WTC11 (cell line): ENCODE measurements at regions not wholly inside any gene's neighbourhood (a gene's known extent, or its start where the extent isn't known, plus 50 kb on each side); places are given as distances from the start of the nearest gene placed in this dataset.

Experiments
- ATAC-seq: fragments of 200-7000 bp; cut with Tn5 transposase; 2 replicates; pipeline ENCODE4 v1.10.0; 2021; ENCODE audit warnings: mild to moderate bottlenecking, moderate library complexity
- CTCF ChIA-PET: fragments of 300-600 bp; sonication (Branson Sonifier 250); formaldehyde crosslinking; loops from one replicate; lab custom pipeline; 2021; ENCODE audit warnings: antibody characterized with exemption; lab: Charles Lee
- POLR2A ChIA-PET: fragments of 350-600 bp; sonication (Branson Sonifier 250); formaldehyde crosslinking; loops from one replicate; lab custom pipeline; 2021; ENCODE audit warnings: antibody characterized with exemption; lab: Charles Lee
- DNase-seq: peaks from one replicate; pipeline ENCODE4 v3.0.0; 2021; ENCODE audit warnings: low spot score
- H3K27ac Mint-ChIP-seq: 2 replicates; pipeline ENCODE4 v1.8.0; 2021; ENCODE audit warnings: mixed read lengths
- H3K27me3 Mint-ChIP-seq: 2 replicates; pipeline ENCODE4 v1.8.0; 2021; ENCODE audit warnings: low read depth, mild to moderate bottlenecking, moderate library complexity, mixed read lengths
- H3K36me3 Mint-ChIP-seq: 2 replicates; pipeline ENCODE4 v1.8.0; 2021; ENCODE audit warnings: mixed read lengths
- H3K4me1 Mint-ChIP-seq: 2 replicates; pipeline ENCODE4 v1.8.0; 2022; ENCODE audit warnings: mixed read lengths
- H3K4me3 Mint-ChIP-seq: 2 replicates; pipeline ENCODE4 v1.8.0; 2021; ENCODE audit warnings: mild to moderate bottlenecking, moderate library complexity, mixed read lengths
- H3K9me3 Mint-ChIP-seq: 2 replicates; pipeline ENCODE4 v1.8.0; 2021; ENCODE audit warnings: mixed read lengths
- CBFB ChIP-seq: sonication (generic); formaldehyde crosslinking; IDR thresholded peaks from 2 replicates; pipeline ENCODE4 v1.8.1; 2022; ENCODE audit warnings: mild to moderate bottlenecking, low read depth, missing genetic modification reagents
- ESRRA ChIP-seq: sonication (generic); formaldehyde crosslinking; IDR thresholded peaks from 2 replicates; pipeline ENCODE4 v1.8.1; 2022; ENCODE audit warnings: mild to moderate bottlenecking, missing genetic modification reagents, borderline replicate concordance
- ETV6 ChIP-seq: sonication (generic); formaldehyde crosslinking; IDR thresholded peaks from 2 replicates; pipeline ENCODE4 v1.8.1; 2022; ENCODE audit warnings: mild to moderate bottlenecking, missing genetic modification reagents
- FOXK1 ChIP-seq: sonication (generic); formaldehyde crosslinking; IDR thresholded peaks from 2 replicates; pipeline ENCODE4 v1.8.0; 2022; ENCODE audit warnings: mild to moderate bottlenecking, moderate library complexity, missing genetic modification reagents
- FOXP1 ChIP-seq: sonication (generic); formaldehyde crosslinking; IDR thresholded peaks from 2 replicates; pipeline ENCODE4 v1.8.0; 2022; ENCODE audit warnings: missing genetic modification reagents, mild to moderate bottlenecking, moderate library complexity, borderline replicate concordance
- JUN ChIP-seq: sonication (generic); formaldehyde crosslinking; IDR thresholded peaks from 2 replicates; pipeline ENCODE4 v1.8.0; 2023; ENCODE audit warnings: mild to moderate bottlenecking, missing genetic modification reagents
- NFE2L1 ChIP-seq: sonication (generic); formaldehyde crosslinking; IDR thresholded peaks from 2 replicates; pipeline ENCODE4 v1.8.1; 2023; ENCODE audit warnings: missing genetic modification reagents
- NR1H2 ChIP-seq: sonication (generic); formaldehyde crosslinking; IDR thresholded peaks from 2 replicates; pipeline ENCODE4 v1.9.0; 2021; ENCODE audit warnings: mild to moderate bottlenecking, moderate library complexity, missing genetic modification reagents
- NR2C2 ChIP-seq: sonication (generic); formaldehyde crosslinking; IDR thresholded peaks from 2 replicates; pipeline ENCODE4 v1.8.0; 2022; ENCODE audit warnings: mild to moderate bottlenecking, missing genetic modification reagents
- RELA ChIP-seq: sonication (generic); formaldehyde crosslinking; IDR thresholded peaks from 2 replicates; pipeline ENCODE4 v1.8.1; 2022; ENCODE audit warnings: missing genetic modification reagents, mild to moderate bottlenecking, borderline replicate concordance
- RORB ChIP-seq: fragments of 250-450 bp; sonication (Bioruptor Pico); IDR thresholded peaks from 2 replicates; pipeline ENCODE4 v1.9.0; 2021; ENCODE audit warnings: mild to moderate bottlenecking
- SMAD4 ChIP-seq: sonication (generic); formaldehyde crosslinking; IDR thresholded peaks from 2 replicates; pipeline ENCODE4 v1.8.0; 2022; ENCODE audit warnings: mild to moderate bottlenecking, missing genetic modification reagents
- TEAD1 ChIP-seq: sonication (generic); formaldehyde crosslinking; IDR thresholded peaks from 2 replicates; pipeline ENCODE4 v1.8.0; 2022; ENCODE audit warnings: mild to moderate bottlenecking, missing genetic modification reagents
- TEAD4 ChIP-seq: sonication (generic); formaldehyde crosslinking; IDR thresholded peaks from 2 replicates; pipeline ENCODE4 v1.8.0; 2022; ENCODE audit warnings: mild to moderate bottlenecking, missing genetic modification reagents
- ZNF121 ChIP-seq: sonication (generic); formaldehyde crosslinking; IDR thresholded peaks from 2 replicates; pipeline ENCODE4 v1.8.0; 2023; ENCODE audit warnings: missing genetic modification reagents
- ZNF138 ChIP-seq: sonication (generic); formaldehyde crosslinking; conservative IDR thresholded peaks from 2 replicates; pipeline ENCODE4 v1.8.1; 2022; ENCODE audit warnings: mild to moderate bottlenecking, moderate library complexity, missing genetic modification reagents
- ZNF317 ChIP-seq: sonication (generic); formaldehyde crosslinking; IDR thresholded peaks from 2 replicates; pipeline ENCODE4 v1.8.1; 2023; ENCODE audit warnings: low read depth, mild to moderate bottlenecking, moderate library complexity, missing genetic modification reagents, borderline replicate concordance
- ZNF423 ChIP-seq: fragments of 250-450 bp; sonication (Bioruptor Pico); IDR thresholded peaks from 2 replicates; pipeline ENCODE4 v2.1.2; 2022; ENCODE audit warnings: mild to moderate bottlenecking, moderate library complexity
- TF ChIP-seq, protein P1 (sequence below): sonication (generic); formaldehyde crosslinking; IDR thresholded peaks from 2 replicates; pipeline ENCODE4 v1.8.0; 2023; ENCODE audit warnings: missing genetic modification reagents
- TF ChIP-seq, protein P2 (sequence below): fragments of 250-450 bp; sonication (Bioruptor Pico); IDR thresholded peaks from 2 replicates; pipeline ENCODE4 v1.9.0; 2021; ENCODE audit warnings: mild to moderate bottlenecking, borderline replicate concordance
- TF ChIP-seq, protein P3 (sequence below): sonication (generic); formaldehyde crosslinking; IDR thresholded peaks from 2 replicates; pipeline ENCODE4 v1.8.1; 2022; ENCODE audit warnings: mild to moderate bottlenecking, missing genetic modification reagents, moderate library complexity, borderline replicate concordance
- TF ChIP-seq, protein P4 (sequence below): sonication (generic); formaldehyde crosslinking; IDR thresholded peaks from 2 replicates; pipeline ENCODE4 v1.8.1; 2022; ENCODE audit warnings: mild to moderate bottlenecking, moderate library complexity, missing genetic modification reagents
- TF ChIP-seq, protein P5 (sequence below): sonication (generic); formaldehyde crosslinking; IDR thresholded peaks from 2 replicates; pipeline ENCODE4 v1.8.1; 2023; ENCODE audit warnings: mild to moderate bottlenecking, moderate library complexity, missing genetic modification reagents

DNA sequence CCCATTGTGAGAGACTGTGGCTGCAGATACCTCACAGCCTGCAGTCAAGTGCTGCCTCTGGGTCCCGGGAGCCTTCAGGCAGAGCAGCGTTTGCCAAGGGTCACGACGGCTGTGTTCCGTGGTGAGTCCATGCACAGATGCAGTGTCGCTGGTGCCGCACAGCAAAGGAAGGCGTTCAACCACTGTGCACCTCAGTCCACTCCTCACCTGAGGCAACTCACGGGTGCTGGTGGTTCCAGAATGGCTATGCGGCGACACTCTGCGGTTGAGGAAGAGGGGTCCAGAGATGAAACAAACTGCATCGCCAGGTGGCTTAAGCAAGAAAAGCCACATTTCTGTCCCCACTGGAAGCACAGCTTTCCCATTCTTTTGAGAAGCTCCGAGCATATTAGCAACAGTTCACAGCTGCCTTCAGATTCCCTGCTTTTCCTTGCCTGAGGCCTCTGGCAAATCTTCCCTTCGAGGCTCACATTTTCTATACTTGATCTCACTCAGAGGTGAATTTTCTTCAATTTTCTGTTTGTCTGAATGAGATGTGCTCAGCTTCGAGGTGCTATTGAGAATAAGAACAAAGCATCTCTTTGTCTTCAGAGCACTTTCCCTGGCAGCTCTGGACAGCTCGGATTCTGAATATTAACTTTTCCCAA is 208.8 kb upstream of the TWIST2 start:
- TF ChIP-seq NR2C2 (CRISPR knock-in tag), result no peak
- TF ChIP-seq TEAD1, result no peak
- no peak for ATAC-seq
- H3K4me3 Mint-ChIP-seq, result no peak overlapping the region
- no peaks in the 10 kb centered on the region for H3K27me3 Mint-ChIP-seq
- no peak overlapping the region for H3K27ac Mint-ChIP-seq
- no peaks in the 10 kb centered on the region for H3K9me3 Mint-ChIP-seq
- no peaks in the 10 kb centered on the region for H3K36me3 Mint-ChIP-seq
- no peaks in the 10 kb centered on the region for H3K4me1 Mint-ChIP-seq
- no peak for DNase-seq
- CTCF ChIA-PET, result interaction anchor here (1.0 kb wide), 1 partner anchor 73 kb away, joined by 6 read pairs; no protein-coding TSS in a partner anchor
- POLR2A ChIA-PET, result no interaction called here

DNA sequence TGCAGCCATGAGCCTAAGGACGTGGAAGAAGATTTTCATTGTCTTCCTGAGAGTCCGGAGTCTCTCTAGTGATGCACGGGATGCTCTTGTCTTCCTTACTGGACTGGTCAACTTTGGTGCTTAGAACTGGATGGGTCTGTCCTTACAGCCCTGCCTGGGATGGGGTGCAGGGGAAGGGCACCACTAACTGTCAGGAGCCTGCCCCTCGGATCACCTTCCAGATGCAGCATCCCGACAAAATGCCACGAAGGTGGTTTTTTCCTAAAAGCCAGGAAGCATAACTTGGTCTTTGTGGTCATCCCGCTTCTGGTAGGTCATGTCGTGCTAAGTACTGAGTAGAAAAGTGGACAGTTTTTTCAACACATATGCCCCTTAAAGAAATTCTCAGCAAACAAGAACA is 207.4 kb upstream of the TWIST2 start:
- Mint-ChIP-seq H3K4me1 (no peaks in the 10 kb centered on the region), H3K36me3 (no peaks in the 10 kb centered on the region), H3K9me3 (no peaks in the 10 kb centered on the region), H3K4me3 (no peak overlapping the region), H3K27me3 (no peaks in the 10 kb centered on the region), H3K27ac (no peak overlapping the region)
- DNase-seq, result no peak
- POLR2A ChIA-PET, result no interaction called here
- CTCF ChIA-PET, result no interaction called here
- TF ChIP-seq, protein P1, sequence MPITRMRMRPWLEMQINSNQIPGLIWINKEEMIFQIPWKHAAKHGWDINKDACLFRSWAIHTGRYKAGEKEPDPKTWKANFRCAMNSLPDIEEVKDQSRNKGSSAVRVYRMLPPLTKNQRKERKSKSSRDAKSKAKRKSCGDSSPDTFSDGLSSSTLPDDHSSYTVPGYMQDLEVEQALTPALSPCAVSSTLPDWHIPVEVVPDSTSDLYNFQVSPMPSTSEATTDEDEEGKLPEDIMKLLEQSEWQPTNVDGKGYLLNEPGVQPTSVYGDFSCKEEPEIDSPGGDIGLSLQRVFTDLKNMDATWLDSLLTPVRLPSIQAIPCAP (CRISPR knock-in tag), result no peak
- TF ChIP-seq ETV6 (no peak), ESRRA (CRISPR knock-in tag) (no peak), ZNF423 (CRISPR knock-in tag) (no peak), ZNF317 (CRISPR knock-in tag) (no peak), FOXK1 (CRISPR knock-in tag) (no peak), ZNF138 (no peak)
- TF ChIP-seq, protein P2, sequence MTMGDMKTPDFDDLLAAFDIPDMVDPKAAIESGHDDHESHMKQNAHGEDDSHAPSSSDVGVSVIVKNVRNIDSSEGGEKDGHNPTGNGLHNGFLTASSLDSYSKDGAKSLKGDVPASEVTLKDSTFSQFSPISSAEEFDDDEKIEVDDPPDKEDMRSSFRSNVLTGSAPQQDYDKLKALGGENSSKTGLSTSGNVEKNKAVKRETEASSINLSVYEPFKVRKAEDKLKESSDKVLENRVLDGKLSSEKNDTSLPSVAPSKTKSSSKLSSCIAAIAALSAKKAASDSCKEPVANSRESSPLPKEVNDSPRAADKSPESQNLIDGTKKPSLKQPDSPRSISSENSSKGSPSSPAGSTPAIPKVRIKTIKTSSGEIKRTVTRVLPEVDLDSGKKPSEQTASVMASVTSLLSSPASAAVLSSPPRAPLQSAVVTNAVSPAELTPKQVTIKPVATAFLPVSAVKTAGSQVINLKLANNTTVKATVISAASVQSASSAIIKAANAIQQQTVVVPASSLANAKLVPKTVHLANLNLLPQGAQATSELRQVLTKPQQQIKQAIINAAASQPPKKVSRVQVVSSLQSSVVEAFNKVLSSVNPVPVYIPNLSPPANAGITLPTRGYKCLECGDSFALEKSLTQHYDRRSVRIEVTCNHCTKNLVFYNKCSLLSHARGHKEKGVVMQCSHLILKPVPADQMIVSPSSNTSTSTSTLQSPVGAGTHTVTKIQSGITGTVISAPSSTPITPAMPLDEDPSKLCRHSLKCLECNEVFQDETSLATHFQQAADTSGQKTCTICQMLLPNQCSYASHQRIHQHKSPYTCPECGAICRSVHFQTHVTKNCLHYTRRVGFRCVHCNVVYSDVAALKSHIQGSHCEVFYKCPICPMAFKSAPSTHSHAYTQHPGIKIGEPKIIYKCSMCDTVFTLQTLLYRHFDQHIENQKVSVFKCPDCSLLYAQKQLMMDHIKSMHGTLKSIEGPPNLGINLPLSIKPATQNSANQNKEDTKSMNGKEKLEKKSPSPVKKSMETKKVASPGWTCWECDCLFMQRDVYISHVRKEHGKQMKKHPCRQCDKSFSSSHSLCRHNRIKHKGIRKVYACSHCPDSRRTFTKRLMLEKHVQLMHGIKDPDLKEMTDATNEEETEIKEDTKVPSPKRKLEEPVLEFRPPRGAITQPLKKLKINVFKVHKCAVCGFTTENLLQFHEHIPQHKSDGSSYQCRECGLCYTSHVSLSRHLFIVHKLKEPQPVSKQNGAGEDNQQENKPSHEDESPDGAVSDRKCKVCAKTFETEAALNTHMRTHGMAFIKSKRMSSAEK (CRISPR knock-in tag), result no peak
- ATAC-seq, result no peak

DNA sequence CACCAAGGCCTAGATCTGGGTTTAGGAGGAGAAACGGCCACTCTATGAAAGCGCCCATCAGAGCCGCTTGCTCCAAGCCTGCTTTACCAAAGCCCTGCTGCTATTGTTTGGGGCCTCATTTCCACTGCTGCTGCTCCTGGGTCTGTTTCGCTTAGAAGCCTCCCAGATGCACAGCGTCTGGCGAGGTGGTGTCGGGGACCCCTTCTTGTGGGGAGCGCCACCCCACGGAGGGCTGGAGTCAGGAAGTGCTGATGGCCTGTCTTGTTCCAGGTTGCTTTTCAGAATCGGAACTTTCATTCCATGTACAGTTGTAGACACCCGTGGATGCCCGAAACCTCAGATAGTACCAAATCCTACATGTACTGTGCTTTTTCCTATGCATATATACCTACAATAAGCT is 204.9 kb upstream of the TWIST2 start:
- ATAC-seq, result no peak
- DNase-seq, result no peak
- H3K4me1 Mint-ChIP-seq, result no peaks in the 10 kb centered on the region
- no peak overlapping the region for H3K27ac Mint-ChIP-seq
- no peaks in the 10 kb centered on the region for H3K9me3 Mint-ChIP-seq
- H3K27me3 Mint-ChIP-seq, result no peaks in the 10 kb centered on the region; the same call in 1 of the 2 replicates
- H3K36me3 Mint-ChIP-seq, result no peaks in the 10 kb centered on the region
- ChIA-PET CTCF (no interaction called here), POLR2A (no interaction called here)
- H3K4me3 Mint-ChIP-seq, result no peak overlapping the region
- TF ChIP-seq CBFB, result no peak
- TF ChIP-seq SMAD4, result no peak
- TF ChIP-seq RORB (CRISPR knock-in tag), result no peak
- TF ChIP-seq, protein P3, sequence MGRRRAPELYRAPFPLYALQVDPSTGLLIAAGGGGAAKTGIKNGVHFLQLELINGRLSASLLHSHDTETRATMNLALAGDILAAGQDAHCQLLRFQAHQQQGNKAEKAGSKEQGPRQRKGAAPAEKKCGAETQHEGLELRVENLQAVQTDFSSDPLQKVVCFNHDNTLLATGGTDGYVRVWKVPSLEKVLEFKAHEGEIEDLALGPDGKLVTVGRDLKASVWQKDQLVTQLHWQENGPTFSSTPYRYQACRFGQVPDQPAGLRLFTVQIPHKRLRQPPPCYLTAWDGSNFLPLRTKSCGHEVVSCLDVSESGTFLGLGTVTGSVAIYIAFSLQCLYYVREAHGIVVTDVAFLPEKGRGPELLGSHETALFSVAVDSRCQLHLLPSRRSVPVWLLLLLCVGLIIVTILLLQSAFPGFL (CRISPR knock-in tag), result no peak
- no peak for TF ChIP-seq FOXP1 (CRISPR knock-in tag)
- TF ChIP-seq, protein P4, sequence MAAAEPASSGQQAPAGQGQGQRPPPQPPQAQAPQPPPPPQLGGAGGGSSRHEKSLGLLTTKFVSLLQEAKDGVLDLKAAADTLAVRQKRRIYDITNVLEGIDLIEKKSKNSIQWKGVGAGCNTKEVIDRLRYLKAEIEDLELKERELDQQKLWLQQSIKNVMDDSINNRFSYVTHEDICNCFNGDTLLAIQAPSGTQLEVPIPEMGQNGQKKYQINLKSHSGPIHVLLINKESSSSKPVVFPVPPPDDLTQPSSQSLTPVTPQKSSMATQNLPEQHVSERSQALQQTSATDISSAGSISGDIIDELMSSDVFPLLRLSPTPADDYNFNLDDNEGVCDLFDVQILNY (CRISPR knock-in tag), result no peak
- no peak for TF ChIP-seq TEAD4
- no peak for TF ChIP-seq RELA (CRISPR knock-in tag)
- TF ChIP-seq, protein P5, sequence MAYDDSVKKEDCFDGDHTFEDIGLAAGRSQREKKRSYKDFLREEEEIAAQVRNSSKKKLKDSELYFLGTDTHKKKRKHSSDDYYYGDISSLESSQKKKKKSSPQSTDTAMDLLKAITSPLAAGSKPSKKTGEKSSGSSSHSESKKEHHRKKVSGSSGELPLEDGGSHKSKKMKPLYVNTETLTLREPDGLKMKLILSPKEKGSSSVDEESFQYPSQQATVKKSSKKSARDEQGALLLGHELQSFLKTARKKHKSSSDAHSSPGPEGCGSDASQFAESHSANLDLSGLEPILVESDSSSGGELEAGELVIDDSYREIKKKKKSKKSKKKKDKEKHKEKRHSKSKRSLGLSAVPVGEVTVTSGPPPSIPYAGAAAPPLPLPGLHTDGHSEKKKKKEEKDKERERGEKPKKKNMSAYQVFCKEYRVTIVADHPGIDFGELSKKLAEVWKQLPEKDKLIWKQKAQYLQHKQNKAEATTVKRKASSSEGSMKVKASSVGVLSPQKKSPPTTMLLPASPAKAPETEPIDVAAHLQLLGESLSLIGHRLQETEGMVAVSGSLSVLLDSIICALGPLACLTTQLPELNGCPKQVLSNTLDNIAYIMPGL (CRISPR knock-in tag), result no peak
- TF ChIP-seq JUN, result no peak
- no peak for TF ChIP-seq NR1H2 (CRISPR knock-in tag)
- no peak for TF ChIP-seq NFE2L1 (CRISPR knock-in tag)
- TF ChIP-seq ZNF121 (CRISPR knock-in tag), result no peak
